ENCODE measurements at regions not wholly inside any gene's neighbourhood (a gene's known extent, or its start where the extent isn't known, plus 50 kb on each side); places are given as distances from the start of the nearest gene placed in this dataset.
A peak's percentile ranks its signal among the peaks of the same experiment; 100 is the strongest.
"Not testable (repeated sequence)": the region's sequence is repeated elsewhere in the genome, so short reads cannot be mapped to it uniquely, and the experiment has no call there.

- Histone ChIP-seq H4K8ac (replicated peaks; ENCODE audit: insufficient read length, low read depth, low read length) (no peak overlapping the region), H3K9me3 (ENCODE audit: control insufficient read depth, low read depth, low read length) (no peaks in the 10 kb centered on the region), H3K79me1 (ENCODE audit: insufficient read depth, low read depth, low read length, poor library complexity, severe bottlenecking) (no peaks in the 10 kb centered on the region), H2BK5ac (ENCODE audit: insufficient read length, low read length) (no peak overlapping the region), H3K79me2 (ENCODE audit: insufficient read depth, low read length) (no peaks in the 10 kb centered on the region), H3K56ac (ENCODE audit: insufficient read length, low read depth, low read length) (no peak overlapping the region), H4K5ac (ENCODE audit: insufficient read length, low read depth, low read length) (no peak overlapping the region), H3K23ac (ENCODE audit: insufficient read length, low read depth, low read length) (no peak overlapping the region), H2BK12ac (ENCODE audit: insufficient read length, low read depth, low read length) (no peak overlapping the region), H2AK5ac (ENCODE audit: insufficient read length, low read length) (no peak overlapping the region), H2BK15ac (ENCODE audit: low read depth, low read length) (no peak overlapping the region), H3K4me1 (ENCODE audit: insufficient read depth, low read length) (no peaks in the 10 kb centered on the region), H3K4ac (ENCODE audit: low read depth, low read length) (no peak overlapping the region), H3K18ac (ENCODE audit: insufficient read length, low read depth, low read length) (no peak overlapping the region), H4K91ac (ENCODE audit: insufficient read length, low read depth, low read length) (no peak overlapping the region), H3T11ph (ENCODE audit: low read length) (no peak overlapping the region), H2AFZ (ENCODE audit: low read length) (no peak overlapping the region), H2BK120ac (ENCODE audit: low read depth, low read length, poor library complexity, severe bottlenecking) (no peak overlapping the region), H3K9ac (ENCODE audit: extremely low read depth, insufficient read length, low read length) (no peak overlapping the region), H3K27ac (ENCODE audit: insufficient read length, low read depth, low read length) (no peak overlapping the region), H2BK20ac (ENCODE audit: low read depth, low read length, poor library complexity, severe bottlenecking) (no peak overlapping the region), H4K20me1 (ENCODE audit: control insufficient read depth, insufficient read depth, insufficient read length) (no peaks in the 10 kb centered on the region), H3K4me2 (ENCODE audit: insufficient read depth, insufficient read length, low read length) (no peak overlapping the region), H3K23me2 (ENCODE audit: insufficient read length, low read depth, low read length, poor library complexity, severe bottlenecking) (no peaks in the 10 kb centered on the region), H3K14ac (ENCODE audit: insufficient read depth, low read length) (no peak overlapping the region), H3K27me3 (ENCODE audit: insufficient read depth, low read length) (no peaks in the 10 kb centered on the region)
- Mint-ChIP-seq H3K27ac (no peak overlapping the region), H3K4me3 (no peak overlapping the region), H3K27me3 (ENCODE audit: low read depth) (no peaks in the 10 kb centered on the region), H3K9me3 (peaks cover 0 to 2% of the 10 kb centered on the region in 2 experiments; a peak in 3 of 5 replicates), H3K36me3 (ENCODE audit: insufficient read depth in 1 of 3, low read depth in 3 of 3) (no peaks in the 10 kb centered on the region; a peak in 1 of 7 replicates), H3K4me1 (no peaks in the 10 kb centered on the region)
- DNase-seq = no peak
- no peak for TF ChIP-seq CTCF (conservative IDR thresholded peaks at IDR 0.05)
Observed at GRCh38 chr3:22735373-22735772, 467.8 kb upstream of the UBE2E2 start.

- H3K9me3 Mint-ChIP-seq; H3K18ac ChIP-seq (ENCODE audit: insufficient read length, low read depth, low read length); H4K8ac ChIP-seq (replicated peaks; ENCODE audit: insufficient read length, low read depth, low read length); H3K23ac ChIP-seq (ENCODE audit: insufficient read length, low read depth, low read length); H3K27ac ChIP-seq (ENCODE audit: insufficient read length, low read depth, low read length); H2BK5ac ChIP-seq (ENCODE audit: insufficient read length, low read length); H3K9me3 ChIP-seq (ENCODE audit: control insufficient read depth, low read depth, low read length); H3T11ph ChIP-seq (ENCODE audit: low read length); H3K4ac ChIP-seq (ENCODE audit: low read depth, low read length); H3K4me2 ChIP-seq (ENCODE audit: insufficient read depth, insufficient read length, low read length); H4K91ac ChIP-seq (ENCODE audit: insufficient read length, low read depth, low read length); H2AFZ ChIP-seq (ENCODE audit: low read length); H2BK15ac ChIP-seq (ENCODE audit: low read depth, low read length); H4K5ac ChIP-seq (ENCODE audit: insufficient read length, low read depth, low read length); H3K27me3 Mint-ChIP-seq (ENCODE audit: low read depth); H3K23me2 ChIP-seq (ENCODE audit: insufficient read length, low read depth, low read length, poor library complexity, severe bottlenecking); H3K27me3 ChIP-seq (ENCODE audit: insufficient read depth, low read length); H3K14ac ChIP-seq (ENCODE audit: insufficient read depth, low read length); H4K20me1 ChIP-seq (ENCODE audit: control insufficient read depth, insufficient read depth, insufficient read length); H2BK20ac ChIP-seq (ENCODE audit: low read depth, low read length, poor library complexity, severe bottlenecking); H2BK120ac ChIP-seq (ENCODE audit: low read depth, low read length, poor library complexity, severe bottlenecking); H3K9ac ChIP-seq (ENCODE audit: extremely low read depth, insufficient read length, low read length); DNase-seq; H3K56ac ChIP-seq (ENCODE audit: insufficient read length, low read depth, low read length); H2AK5ac ChIP-seq (ENCODE audit: insufficient read length, low read length); H3K4me1 ChIP-seq (ENCODE audit: insufficient read depth, low read length); H3K79me1 ChIP-seq (ENCODE audit: insufficient read depth, low read depth, low read length, poor library complexity, severe bottlenecking); H3K79me2 ChIP-seq (ENCODE audit: insufficient read depth, low read length); H2BK12ac ChIP-seq (ENCODE audit: insufficient read length, low read depth, low read length): not testable (repeated sequence)
- Mint-ChIP-seq H3K4me3 (peak overlapping the region; percentile 44 to 54; a peak in 4 of 5 replicates), H3K27ac (peak overlapping the region in 2 of 3 experiments; percentile 79 to 91; a peak in 4 of 7 replicates), H3K36me3 (ENCODE audit: insufficient read depth in 1 of 3, low read depth in 3 of 3) (peaks cover 0 to 10% (median 0%) of the 10 kb centered on the region in 3 experiments; a peak in 3 of 7 replicates), H3K4me1 (peaks cover 9 to 12% of the 10 kb centered on the region in 2 experiments; a peak in 3 of 4 replicates)
- no CpG with 5 or more reads among the region's 22 CpGs for WGBS (ENCODE audit: extremely low coverage, insufficient read length, low lambda C conversion rate)
Observed at GRCh38 chr3:22743386-22743785, 459.7 kb upstream of the UBE2E2 start.
